Stimulated activated CD4-positive, alpha-beta T cell treated with anti-CD3 and anti-CD28 coated beads, Interleukin-4, amount 100 ng/mL, for 1 hour (primary cell): ENCODE measurements at regions not wholly inside any gene's neighbourhood (a gene's known extent, or its start where the extent isn't known, plus 50 kb on each side); places are given as distances from the start of the nearest gene placed in this dataset.
"Not testable (repeated sequence)": the region's sequence is repeated elsewhere in the genome, so short reads cannot be mapped to it uniquely, and the experiment has no call there.

Experiments
- DNase-seq: peaks from one replicate; pipeline ENCODE4 v3.0.0-alpha.2; 2020

DNA sequence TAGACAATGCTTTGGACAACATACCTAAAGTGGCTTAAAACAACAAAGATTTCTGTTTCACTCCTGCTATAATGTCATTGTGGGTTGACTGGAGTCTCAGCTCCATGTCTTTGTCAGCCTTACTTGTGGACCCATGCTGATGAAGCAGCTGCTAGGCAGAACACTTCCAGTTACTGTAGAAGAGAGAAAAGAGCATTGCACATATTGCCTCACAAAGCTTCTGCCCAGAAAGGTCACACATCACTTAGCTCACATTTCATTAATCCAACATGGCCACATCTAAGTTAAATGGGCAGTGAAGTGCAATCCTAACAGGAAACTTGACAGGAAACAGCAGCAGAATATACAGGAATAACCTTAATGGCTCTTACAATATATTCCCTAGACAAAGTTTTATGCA, 480.5 kb upstream of the HTR1E start:
- DNase-seq = no peak

DNA sequence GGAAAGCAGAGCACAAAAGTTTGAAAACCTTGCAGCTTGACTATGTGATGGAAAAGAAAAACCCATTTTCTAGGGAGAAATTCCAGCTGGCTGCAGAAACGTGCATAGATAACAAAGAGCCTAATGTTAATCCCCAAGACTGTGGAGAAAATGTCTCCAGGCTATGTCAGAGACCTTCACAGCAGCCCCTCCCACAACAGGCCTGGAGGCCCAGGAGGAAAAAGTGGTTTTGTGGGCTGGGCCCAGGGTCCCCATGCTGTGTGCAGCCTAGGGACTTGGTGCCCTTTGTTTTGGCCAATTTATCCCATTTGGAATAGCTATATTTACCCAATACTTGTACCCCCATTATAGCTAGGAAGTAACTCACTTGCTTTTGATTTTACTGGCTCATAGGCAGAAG, 484.1 kb upstream of the HTR1E start:
- DNase-seq = no peak

DNA sequence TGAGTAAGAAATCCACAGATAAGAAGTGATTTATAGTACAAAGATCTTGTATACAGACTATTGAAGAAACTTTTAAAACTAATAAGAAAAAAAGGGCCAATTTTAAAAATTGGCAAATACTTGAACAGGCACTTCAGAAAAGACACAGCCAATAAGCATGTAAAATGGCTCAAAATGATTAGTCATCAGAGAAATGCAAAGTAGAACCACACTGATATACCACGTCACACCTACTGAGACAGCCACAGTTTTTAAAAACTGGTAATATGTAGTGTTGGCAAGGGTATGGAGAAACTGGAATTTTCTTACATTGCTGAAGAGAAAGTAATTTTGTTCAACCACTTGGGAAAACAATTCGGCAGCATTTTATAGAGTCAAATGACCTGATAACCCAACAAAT, 488.9 kb upstream of the HTR1E start:
- no peak for DNase-seq

DNA sequence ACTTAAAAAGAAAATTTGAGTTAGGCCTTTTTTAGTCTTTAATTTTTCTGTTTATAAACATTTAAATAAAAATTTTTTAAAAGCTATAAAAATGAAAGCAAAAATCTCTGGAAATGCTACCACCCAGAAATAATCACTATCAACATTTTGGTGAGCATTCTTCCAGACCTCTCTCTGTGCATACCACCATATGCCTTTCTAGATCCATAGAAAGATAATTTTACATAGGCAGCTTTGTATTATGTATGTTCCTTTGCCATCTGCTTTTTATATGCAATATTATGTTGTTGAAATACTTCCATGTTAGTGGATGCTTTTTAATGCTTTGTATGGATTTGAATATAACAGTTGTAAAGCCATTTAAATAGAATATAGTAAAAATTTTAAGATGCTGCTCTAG, 496.7 kb upstream of the HTR1E start:
- no peak for DNase-seq

DNA sequence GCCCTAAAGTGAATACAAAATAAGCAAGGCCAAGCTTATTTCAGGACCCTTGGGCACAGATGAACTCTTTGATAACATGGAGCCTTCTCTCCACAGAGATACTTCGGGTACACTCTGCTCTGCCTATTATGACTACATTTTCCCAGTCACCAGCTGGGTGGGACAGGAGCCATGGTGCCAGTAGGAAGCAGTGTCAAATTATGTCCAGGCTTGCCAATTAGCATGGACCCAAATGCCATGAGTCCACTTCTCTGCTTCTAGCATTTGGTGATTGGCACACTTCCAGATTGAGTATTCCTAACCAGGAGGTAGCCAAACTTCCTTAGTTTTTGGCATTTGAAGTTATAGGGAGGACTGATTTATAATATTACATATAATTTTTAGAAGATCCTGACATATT, 513.8 kb upstream of the HTR1E start:
- DNase-seq = no peak

DNA sequence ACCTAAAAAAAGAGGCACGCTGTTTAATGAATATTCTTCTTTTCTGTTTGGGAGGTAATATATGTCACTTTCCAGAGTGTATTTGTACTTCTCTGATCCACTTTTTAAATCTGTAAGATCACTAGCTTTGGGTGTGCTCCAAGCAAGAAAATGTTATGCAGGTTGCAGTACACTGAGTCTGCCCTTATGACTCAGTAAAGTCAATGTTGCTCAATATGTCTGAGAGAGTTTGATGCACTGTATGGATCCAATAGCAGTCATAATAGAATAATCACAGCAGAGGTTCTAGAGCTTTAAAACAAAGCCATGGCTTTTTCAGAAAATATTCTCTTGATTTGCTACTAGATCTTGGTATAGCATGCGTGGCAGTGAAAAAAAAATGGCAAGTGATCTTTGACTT, 525.3 kb upstream of the HTR1E start:
- no peak for DNase-seq

DNA sequence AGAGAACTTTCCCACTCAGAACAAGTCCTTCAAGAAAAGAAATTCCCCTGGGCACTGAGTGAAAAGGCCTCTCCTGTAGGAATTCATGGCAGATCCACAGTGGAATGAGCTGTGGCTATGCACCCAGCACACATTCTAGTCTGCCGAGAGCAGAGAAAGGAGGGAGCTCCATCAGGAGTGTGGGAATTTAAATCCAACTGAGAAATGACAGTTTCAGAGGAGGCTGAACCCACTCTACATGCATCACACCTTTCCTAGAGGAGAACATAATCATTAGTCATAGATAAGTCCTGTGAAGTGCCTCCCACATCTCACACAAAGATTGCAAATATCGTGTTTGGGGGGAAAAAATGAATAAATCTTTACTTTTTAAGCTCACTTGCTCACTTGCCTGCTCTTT, 530.2 kb upstream of the HTR1E start:
- no peak for DNase-seq

DNA sequence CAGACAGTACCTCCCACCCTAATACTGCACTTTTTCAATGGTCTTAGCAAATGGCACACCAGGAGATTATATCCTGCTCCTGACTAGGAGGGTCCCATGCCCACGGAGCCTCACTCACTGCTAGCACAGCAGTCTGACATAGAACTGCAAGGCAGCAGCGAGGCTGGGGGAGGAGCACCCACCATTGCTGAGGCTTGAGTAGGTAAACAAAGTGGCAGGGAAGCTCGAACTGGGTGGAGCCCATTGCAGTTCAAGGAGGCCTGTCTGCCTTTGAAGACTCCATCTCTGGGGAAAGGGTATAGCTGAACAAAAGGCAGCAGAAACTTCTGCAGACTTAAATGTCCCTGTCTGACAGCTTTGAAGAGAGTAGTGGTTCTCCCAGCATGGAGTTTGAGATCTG, 544.5 kb upstream of the HTR1E start:
- DNase-seq = not testable (repeated sequence)

DNA sequence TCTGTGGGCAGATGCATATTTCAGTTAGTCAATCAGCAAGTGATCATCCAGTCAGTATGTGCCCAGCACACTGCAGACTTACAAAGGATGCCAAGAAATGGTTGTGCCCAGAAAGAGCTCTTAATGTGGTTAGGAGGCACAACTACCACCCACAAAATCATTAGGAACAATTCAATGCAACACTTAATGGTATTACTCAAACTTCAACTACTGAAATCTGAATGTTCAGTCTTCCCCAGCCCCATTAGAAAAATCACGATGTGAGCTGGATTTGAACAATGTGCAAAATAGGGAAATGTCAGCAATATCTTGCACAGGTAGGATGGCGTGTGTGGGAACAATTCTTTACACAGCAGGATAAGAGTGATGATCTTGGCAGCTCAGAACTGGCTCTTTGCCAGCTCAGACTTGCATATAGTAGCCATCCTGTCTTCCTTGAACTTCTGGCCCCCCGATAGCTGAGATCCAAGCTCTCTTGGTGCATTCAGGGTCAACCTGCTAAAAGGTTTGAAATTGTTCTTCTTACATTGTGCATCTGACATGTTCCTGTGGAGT, 556.7 kb upstream of the HTR1E start:
- DNase-seq = no peak

DNA sequence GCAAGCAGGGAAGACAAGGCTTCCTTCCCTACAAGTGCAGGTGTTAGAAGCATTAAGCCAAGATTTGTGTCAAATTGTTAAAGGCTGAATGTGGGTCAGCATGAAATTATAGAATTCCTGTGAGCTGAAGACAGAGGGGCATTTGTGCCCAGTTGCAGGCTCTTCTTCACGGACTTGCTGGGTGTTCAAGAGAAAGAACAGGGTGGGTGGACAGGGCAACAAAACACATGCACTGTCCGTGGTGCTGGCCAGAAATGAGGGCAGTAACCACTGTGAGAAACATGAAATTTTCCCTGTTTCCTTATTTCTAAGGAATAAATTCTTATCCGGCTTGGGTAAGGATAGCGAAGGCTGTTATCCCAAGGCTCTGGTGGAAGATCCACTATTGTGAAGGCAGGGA, 579.5 kb upstream of the HTR1E start:
- no peak for DNase-seq

DNA sequence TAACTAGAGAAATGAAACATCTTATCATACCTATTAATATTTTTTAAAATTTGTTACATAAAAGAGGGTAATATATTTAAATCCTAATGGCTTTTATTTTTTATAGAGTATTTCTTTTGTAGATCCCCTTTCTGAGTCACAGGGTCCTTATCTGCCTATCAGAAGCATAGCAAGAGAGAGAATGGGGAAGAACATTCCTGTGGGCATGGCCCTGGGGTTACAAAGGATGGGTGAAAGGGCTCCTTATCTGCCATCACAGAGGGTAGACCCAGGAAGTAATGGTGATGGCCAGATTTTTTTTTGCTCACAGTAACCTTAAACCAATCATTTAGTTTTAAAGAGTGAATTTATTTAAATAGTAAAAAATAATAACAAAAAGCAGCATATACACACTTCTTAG, 582.1 kb upstream of the HTR1E start:
- no peak for DNase-seq

DNA sequence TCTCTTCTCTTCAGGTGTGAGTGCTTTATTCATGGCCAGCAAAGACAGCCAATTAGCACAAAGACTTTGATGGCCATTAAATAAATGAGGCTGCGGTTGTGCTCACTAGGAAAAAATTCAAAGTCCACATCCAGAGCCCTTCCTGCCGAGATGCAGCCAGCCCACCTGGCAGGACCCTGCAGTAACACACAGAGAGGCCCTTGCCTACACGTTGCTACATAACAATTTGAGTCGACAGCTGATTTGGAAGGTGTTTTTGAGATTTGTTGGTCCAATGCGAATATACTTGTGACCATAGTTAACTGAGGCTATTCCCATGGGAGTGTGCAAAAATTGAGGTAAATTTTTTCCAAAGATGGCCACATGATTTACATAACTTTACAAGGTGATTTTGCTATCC, 605.4 kb upstream of the HTR1E start:
- DNase-seq = no peak

DNA sequence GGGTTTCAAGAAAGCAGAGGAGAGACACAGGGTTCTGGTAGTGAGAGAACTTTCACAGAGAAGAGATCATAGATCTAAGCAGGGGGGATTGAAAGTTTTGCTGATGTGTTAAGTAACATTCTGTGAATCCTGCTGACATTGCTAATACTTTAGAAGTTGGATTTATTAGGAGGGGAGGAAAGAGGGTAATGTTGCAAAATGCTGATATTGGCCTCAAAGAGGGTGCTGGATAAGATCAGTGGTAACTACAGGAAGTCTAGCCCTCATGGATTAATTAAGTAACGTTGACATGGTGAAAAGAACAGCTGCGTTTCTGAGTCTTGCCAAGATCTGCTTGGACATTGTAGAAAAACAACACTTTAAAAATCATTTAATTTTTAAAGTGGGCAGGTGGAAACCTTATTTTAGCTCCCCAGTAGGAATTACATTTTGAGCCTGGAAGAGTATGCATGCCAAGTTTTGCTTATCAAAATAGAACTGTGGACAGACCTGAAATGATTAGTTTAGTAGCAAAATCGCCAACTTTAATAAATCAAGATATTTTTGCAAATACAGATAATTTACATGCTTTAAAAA, 606.0 kb upstream of the HTR1E start:
- no peak for DNase-seq

DNA sequence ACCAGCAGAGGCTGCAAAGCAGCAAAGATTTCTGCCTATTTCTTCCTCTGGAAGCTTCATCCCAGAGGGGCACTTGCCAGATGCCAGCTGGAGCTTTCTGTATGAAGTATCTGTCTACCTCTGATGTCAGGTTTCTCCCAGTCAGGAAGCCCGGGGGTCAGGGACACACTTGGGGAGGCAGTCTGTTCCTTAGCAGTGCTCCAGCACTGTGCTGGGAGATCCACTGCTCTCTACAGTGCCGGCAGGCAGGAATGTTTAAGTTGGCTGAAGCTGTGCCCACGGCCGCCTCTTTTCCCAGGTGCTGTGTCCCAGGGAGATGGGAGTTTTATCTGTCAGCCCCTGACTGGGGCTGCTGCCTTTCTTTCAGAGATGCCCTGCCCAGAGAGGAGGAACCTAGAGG, 631.1 kb upstream of the HTR1E start:
- DNase-seq = no peak

DNA sequence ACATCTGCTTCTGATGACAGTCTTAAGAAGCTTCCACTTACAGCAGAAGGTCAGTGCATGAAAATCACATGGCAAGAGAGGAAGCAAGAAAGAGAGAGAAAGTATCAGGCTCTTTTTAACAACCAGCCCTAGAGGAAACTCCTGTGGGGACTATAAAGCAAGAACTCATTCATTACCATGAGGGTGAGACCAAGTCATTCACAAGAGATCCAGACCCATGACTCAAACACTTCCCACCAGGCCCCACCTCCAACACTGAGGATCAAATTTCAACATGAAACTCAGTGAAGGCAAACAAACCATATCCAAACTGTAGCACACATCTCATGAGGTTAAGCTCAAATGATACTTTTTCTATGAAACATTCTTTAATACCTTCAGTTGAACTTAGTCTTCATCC, 643.2 kb upstream of the SYNCRIP start:
- no peak for DNase-seq

DNA sequence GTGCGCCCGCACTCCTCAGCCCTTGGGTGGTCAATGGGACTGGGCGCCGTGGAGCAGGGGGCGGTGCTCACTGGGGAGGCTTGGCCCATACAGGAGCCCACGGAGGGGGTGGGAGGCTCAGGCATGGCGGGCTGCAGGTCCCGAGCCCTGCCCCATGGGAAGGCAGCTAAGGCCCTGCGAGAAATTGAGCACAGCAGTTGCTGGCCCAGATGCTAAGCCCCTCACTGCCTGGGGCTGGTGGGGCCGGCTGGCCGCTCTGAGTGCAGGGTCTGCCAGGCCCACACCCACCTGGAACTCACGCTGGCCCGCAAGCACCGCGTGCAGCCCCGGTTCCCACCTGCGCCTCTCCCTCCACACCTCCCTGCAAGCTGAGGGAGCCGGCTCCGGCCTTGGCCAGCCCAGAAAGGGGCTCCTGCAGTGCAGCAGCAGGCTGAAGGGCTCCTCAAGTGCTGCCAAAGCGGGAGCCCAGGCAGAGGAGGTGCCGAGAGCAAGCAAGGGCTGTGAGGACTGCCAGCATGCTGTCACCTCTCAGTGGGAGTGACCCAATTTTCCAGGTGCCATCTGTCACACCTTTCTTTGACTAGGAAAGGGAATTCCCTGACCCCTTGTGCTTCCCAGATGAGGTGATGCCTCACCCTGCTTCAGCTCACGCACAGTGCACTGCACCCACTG, 642.3 kb upstream of the SYNCRIP start:
- not testable (repeated sequence) for DNase-seq

DNA sequence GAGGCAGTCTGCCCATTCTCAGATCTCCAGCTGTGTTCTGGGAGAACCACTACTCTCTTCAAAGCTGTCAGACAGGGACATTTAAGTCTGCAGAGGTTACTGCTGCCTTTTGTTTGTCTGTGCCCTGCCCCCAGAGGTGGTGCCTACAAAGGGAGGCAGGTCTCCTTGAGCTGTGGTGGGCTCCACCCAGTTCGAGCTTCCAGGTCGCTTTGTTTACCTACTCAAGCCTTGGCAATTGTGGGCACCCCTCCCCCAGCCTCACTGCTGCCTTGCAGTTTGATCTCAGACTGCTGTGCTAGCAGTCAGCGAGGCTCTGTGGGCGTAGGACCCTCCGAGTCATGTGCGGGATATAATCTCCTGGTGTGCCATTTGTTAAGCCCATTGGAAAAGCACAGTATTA, 640.9 kb upstream of the SYNCRIP start:
- DNase-seq = not testable (repeated sequence)

DNA sequence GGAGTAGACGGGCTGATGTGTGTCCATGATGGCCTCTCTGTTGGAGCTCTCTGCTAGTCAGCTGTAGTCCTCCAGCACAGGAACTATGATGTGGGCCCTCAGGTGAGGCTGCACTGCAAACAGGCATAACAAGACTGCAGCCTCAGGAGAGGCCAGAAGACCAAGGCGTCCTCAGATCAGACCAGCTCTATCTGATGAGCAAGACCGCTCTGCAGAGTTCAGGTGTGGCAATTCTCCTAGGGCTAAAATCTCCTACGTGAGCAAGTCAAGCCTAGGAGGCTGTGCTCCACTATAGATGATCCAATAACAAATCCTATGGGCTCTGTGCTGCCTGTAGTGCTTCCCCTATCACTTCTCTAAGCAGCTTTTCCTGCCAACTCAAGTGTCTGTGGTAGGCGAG, 633.4 kb upstream of the SYNCRIP start:
- no peak for DNase-seq

DNA sequence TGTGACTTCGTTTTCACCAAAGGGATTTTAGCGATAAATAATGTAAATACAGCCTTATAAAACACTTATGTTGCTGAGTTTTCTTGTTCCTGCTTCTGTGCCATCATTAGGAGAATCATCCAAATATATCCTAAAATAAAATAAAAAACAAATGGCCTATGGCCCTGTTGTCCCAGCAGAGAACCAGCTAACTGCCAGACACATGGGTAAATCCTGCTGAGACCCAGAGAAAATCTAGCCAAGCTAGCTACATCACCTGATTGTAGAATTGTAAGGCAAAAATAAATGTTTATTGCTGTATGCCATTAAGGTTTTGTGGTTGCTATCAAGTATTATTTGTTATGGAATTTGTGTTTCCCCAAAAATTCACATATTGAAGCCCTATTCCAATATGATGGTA, 631.2 kb upstream of the SYNCRIP start:
- no peak for DNase-seq

DNA sequence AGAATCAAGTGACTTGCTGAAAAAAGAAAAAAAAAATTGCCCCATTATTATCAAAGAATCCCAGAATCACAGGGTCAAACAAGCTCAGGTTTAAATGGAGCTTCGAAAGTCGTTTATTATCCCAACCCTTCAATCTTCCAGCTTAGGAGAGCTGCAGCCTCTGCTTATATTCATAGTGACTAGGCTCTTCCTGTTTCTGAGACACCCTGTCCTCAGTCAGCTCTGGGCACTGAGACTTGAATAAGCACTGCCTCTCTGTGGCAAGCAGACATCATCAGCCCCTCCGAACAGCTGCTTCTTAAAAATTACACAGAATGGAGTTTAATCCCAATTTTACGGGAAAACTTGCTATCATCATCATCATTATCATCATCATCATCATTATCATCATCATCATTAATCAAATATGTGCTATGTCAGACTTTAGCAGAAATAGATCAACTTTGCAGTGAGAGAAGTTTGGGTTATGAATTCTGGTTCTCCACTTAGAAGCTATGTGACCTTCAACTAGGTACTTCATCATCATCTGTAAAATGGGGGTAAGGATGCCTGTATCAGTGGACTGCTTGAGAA, 614.0 kb upstream of the SYNCRIP start:
- DNase-seq = no peak

DNA sequence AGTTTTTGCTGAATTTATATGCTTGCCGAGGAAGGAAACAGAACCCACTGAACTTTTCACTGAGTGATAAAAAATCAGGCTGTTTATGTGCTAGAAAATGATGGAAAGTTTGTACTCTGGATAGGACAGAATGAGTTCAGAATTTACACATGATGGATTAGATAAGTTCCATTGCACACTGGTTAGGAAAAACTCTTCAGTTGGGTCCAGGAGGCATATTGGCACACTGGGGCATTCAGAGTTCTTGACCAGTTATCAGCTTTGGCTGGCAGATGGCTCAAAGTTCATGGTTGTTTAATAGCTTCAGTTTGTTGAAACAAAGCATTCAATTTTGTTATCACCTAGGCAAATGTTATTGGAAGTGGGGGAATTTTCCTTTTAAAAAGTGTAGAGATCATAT, 613.3 kb upstream of the SYNCRIP start:
- DNase-seq = no peak

DNA sequence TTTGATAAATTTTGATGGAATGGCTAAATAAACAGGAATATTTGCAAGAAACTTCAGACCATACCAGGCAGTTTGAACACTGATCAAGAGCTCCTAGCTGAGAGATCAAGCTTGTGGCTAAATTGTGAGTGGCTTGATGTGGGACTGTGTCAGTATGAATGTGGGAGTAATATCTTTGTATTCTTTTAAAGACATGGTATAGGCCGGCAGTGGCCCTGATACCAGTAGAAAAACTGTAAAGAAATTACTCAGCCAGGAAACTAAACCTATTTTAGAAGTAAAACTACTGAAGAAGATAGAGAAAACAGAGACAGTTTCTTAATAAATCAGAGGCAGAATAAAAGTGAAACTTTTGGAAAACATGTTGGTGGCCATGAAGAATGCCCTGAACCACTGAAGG, 608.4 kb upstream of the SYNCRIP start:
- DNase-seq = no peak

DNA sequence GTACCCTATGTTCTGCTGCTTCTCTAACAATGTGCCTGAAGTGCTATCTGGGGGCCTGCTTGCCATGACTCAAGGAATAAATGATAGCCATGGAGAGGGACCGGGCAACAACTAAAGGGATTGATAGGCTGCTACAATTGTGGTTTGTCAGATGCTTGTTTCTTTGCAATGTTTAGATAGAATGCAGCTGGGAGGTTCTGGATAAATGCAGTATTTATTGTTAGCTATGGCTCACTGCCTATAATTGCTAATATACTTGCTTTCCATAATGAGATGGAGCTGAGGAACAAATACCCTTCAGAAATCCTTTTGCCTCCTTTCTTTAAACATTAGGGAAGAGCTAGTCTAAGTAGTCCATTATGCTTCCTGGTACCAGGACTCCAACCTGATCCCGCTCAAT, 575.2 kb upstream of the SYNCRIP start:
- no peak for DNase-seq

DNA sequence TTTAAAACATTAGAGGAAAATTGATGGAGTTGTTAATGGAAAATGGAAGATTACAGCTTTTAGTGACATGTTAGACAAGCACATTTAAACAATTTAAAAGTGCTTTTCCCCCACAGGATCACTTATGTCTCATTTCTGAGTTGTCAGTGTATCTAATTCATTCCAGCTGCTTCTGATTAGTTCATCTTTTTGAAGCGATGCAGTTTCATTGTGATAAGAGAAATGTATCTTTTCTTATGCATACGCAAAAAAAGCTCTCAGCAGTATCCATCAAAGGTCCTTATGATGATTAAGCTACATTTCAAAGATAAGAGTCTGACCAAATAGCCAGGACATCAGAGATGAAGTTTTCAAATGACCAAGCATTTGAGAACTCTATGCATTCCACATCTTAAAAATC, 572.6 kb upstream of the SYNCRIP start:
- no peak for DNase-seq

DNA sequence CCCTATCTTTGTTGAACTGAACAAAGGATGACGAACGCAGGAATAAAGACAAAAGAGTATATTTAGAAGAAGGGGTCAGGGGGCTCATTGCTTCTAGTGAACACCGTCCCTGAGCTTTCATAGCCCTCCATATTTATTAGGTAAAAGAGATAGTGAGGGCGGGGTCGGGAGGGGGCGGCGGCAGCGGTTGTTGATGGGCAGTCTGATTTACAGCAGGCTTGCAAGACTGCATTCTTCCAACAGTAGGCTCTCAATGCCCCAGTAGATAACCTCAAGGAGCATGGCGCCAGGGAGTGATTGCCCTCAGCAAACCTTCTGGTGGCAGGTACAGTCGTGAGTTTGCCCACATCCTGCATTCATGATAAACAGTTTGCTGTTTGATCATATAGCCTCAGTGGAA, 563.3 kb upstream of the SYNCRIP start:
- DNase-seq = no peak
